SK-N-MC (cell line): ENCODE measurements at regions not wholly inside any gene's neighbourhood (a gene's known extent, or its start where the extent isn't known, plus 50 kb on each side); places are given as distances from the start of the nearest gene placed in this dataset.

Experiments
- EZH2 ChIP-seq: fragments of 200-600 bp; sonication (generic); IDR thresholded peaks from one replicate; pipeline ENCODE4 v1.6.1; 2017; ENCODE audit warnings: antibody characterized with exemption
- POLR2AphosphoS5 ChIP-seq: IDR thresholded peaks from 2 replicates; pipeline ENCODE4 v1.6.1; 2012; ENCODE audit warnings: mild to moderate bottlenecking, low read depth, low read length, borderline replicate concordance

DNA sequence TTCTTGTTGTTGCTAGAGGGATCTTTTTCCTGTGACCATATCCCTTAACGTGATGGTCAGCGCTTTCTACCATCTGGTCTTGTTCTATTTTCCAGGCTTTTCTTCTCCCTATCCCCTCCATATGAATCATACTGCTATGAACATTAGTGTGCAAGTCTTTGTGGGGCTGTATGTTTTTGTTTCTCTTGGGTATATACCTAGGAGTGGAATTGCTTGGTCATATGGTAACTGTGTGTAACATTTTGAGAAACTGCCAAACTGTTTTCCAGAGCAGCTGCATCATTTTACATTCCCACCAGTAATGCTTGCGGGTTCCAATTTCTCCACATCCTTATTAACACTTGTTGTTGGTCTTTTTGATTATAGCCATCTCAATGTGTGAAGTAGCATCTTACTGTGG lies 121.4 kb downstream of the SPRY1 start:
- TF ChIP-seq EZH2, result no peak
- TF ChIP-seq POLR2AphosphoS5, result no peak
